ENCODE measurements at regions not wholly inside any gene's neighbourhood (a gene's known extent, or its start where the extent isn't known, plus 50 kb on each side); places are given as distances from the start of the nearest gene placed in this dataset.

DNA sequence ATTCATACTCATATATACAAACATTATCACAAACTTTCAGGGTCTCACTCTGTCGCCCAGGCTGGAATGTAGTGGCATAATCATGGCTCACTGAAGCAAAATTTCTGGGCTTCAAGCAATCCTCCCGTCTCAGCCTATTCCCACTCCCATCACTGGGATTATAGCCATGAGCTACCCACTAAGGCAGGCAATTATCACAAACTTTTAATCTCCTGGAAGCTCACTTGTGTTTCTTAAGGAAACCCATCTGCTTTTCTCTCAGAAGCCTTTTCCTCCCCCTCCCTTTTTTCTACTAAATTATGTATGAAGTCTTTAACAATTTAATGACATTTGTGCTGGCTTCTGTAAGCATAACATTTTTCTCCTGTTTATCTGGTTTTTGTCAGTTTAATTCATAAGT, 170.5 kb downstream of the AREG start:
- DNase-seq (ENCODE audit: low spot score): no peak

DNA sequence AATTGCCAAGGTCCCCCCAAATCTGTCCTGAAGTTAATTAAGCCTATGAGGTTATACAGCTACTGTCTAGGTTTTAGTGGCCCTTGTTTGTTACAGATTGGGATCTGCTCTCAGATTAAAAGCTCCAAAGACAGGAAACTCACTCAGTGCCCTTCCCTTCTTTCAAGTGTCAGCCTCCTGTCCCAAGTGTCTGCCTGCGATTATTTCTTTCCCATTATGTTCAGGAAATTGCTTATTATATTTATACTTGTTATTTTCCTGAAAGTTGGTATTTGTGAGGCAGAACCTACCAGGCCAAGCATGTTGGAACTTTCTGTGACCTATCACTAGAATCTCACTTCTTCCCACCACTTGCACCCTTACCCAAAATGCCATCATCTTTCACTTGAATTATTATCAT, 173.2 kb downstream of the AREG start:
- DNase-seq (ENCODE audit: low spot score): no peak

DNA sequence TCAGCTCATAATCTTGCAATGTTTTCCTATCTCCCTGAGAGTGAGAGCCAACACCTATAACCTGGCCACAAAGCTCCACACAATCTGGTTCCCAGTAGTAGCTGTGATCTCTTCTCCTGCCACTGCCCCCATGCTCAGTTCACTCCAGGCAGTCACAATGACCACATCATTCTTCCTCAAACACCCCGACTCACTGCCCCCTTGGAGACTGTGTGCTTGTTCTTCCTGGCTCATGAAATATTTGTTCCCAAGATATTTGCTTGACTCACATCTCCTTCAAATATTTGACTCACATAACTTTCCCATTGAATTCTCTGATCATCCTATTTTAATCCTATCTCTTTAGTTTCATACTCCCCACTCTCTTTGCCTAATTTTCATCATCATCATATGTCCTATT, 173.7 kb downstream of the AREG start:
- no peak for DNase-seq (ENCODE audit: low spot score)

DNA sequence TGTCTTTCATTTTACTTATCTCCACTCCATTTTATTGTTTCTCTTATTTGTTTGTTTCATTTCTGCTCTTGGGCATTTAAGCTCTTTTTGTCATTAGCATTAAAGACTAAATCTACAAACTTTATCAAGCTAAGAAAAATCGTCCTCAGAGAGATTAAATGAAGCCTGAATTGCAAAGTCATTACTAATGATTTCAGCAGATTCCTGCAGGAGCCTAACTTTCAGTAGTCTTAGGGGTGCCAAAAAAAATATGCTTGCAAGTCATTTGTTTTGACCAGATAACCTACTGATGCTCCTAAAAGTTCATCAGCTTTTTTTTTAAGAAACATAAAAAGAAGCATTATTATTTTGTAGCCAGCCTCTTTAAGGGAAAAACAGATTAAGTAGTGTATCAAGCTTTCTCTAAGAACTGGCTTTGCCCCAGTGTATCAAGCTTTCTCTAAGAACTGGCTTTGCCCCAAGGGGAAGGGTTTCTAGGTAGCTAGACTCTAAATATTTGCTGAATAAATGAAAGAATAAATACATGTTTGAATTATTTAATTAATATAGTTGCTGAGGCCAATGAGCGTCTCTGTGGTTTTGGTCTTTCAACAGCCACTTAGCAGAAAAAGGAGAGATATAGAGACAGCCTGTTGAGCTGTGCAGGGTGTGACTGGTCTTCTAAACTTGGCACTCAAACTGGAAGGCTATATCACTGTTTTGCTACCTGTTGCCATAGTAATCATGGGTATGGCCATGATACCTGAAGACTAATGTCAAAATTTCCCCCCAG, 174.2 kb downstream of the BTC start:
- no peak for DNase-seq (ENCODE audit: low spot score)

DNA sequence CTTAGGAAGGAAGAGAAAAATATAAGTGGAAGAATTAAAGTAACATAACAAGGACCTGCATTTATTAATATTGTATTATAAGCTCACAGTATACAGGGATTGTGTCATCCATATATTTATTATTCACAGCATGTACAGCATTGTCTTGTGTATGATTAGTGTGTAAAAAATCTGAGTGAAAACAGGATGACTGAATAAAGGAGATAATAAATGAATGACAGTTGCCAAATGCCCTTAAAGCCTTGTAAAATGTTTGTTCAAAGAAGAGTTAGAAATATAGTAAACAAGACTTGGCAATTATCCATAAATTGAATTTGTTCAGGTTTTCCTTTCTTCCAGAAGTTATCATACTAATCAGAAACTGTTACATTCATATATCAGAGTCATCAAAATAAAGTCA, 172.7 kb downstream of the BTC start:
- DNase-seq (ENCODE audit: low spot score): no peak

DNA sequence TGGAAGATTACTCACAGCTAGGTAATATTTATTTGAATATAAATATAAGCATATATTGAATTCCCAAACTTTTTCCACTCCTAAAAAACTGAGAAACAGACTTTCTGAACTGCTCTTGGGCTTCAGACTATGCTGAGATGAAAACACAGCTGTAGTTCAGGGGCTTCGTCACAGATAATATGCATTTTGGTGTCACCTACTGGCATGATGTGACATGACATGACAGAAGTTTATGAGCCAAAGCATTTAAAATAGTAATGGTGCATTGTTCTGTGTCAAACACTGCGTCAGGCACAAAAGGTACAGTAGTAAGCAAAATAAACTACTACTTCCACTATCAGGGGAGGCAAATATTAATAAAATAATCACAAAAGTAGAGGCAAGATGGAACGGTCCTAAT, 171.3 kb downstream of the BTC start:
- peak; percentile 14 for DNase-seq (ENCODE audit: low spot score)

DNA sequence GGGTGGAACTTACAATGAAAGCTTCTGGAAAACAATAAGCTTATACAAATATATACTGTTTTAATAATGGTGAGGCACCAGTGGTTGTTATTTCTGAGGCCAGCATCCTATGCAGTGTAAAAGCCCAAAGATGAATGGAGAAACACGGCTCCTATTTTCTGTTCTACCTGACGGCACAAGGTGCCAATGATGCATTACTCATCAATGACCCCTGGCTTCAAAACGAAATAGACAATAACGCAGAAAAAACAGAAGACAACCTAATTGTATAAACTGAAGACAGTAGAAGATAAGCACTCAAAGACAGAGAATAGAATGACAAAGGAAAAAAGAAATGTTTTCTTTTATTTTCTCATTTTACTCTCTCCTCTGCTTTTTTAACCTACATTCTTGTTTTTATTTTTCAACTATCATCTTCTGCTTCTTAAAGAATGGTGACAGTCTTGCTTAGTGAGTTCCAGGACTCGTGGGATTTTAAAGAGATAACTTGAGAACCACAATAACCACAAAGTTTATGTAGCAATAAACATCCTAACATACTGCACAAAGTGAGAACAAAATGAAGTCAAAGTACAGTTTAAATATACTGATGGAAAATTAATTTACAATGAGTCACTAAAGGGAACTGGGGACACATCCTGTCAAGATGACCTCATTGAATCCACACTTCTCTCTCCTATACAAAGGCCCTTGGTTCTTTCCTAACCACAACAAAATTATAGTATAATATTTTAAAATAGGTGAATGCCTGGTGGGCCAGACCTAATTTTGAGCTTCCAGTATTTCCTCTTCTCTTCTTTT, 169.8 kb downstream of the BTC start:
- DNase-seq (ENCODE audit: low spot score): no peak

DNA sequence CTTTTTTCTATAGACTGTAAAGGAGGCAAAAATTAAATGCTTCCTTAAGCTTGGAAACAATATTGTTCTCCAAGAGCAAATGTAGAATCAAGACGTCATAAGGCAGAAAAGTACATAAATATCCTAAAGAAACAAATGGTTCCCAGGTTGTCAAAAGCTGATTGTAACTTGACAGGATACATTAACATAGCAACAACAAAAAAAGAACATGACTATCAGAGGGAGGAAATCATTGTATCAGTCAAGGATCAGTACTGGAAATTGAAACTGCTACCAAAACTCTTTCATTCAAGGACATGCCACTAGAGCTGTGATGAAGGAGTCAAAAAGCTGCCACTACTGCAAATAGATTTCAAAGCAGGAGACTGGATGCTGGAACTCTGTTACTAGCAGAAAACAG, 168.3 kb downstream of the BTC start:
- no peak for DNase-seq (ENCODE audit: low spot score)

DNA sequence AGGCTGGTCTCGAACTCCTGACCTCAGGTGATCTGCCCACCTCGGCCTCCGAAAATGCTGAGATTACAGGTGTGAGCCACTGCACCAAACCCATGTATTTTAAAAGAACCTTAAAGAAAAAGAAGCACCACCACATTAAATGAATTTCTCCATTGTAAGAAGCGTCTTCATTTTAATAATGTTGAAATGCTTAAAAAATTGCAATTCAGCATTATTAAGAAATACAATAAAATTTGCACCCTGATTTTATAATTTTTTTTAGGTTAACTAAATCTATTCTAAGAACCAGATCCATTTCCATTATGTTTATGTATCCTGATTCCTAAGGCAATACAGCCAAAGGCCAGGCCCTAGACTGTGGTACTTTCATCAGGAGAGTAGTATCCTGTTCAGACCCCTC, 167.2 kb downstream of the BTC start:
- no peak for DNase-seq (ENCODE audit: low spot score)

DNA sequence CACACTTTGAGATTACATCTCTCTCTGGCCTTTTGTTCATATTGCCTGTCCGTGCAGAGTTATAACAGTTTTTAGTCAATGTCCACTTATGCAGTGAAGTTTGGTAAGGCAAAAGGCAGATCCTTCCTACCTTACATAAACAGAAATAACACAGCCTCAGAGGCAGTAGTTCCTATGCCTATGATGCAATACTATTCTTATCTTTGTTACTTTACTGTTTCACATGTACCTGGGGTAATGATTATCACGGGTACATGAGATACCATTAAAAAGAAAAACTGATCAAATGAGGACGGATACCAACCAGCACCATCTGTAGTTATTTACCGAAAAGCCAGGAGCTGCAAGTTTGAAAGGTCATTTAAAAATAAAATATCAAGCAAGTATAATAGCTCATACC, 166.8 kb downstream of the BTC start:
- no peak for DNase-seq (ENCODE audit: low spot score)

DNA sequence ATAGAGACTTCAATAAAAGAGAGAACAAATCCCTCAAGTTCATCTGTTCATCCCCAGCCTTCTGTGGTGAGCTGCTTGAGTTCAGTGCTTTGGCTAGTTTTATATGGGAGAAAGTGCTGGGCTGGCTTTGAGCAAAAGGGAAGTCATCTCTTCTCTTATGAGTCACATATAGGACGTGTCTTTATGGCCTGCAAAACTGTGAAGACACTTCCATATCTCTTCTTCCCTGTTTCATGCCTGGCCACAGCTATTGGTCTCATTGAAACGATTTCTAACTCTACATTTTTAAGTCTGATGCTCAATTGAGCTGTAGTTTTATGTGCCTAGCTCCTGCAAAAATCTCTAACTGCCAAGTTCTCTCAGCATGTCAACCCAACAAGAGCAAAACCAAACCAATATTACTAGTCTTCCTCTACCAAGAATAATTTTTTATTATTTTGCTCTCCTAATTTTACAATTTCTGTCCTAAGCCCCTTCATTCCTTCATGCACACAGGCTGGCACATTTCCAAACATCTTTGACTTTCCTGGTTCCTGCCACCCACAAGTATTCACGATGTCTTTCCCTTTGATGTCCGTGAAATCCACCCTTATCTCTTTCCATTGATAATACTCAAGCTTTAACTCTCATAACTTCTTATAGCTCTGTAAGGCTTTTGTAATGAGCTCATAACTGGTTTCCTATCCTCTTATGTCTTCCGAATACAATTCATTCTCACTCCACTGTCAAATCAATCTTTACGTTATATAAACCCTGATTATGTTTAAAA, 165.3 kb downstream of the BTC start:
- no peak for DNase-seq (ENCODE audit: low spot score)

DNA sequence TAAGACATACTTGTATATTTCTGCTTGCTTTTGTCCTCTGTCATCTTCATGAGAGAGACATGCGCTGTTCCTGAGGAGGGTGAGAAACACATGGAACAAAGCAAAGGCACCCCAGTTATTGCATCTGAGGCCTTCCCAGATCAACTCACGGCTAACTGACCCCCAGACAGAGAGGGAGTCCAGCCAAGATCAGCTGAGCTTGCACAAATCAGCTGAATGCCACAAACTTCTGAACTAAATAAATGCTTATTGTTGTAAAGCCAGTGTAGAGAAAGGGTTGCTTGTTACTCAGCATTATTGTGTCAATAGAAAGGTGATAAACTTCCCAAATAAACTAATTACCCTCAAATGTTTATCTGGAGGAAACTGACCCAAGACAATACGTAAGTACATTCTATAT, 163.8 kb downstream of the BTC start:
- DNase-seq (ENCODE audit: low spot score): no peak

DNA sequence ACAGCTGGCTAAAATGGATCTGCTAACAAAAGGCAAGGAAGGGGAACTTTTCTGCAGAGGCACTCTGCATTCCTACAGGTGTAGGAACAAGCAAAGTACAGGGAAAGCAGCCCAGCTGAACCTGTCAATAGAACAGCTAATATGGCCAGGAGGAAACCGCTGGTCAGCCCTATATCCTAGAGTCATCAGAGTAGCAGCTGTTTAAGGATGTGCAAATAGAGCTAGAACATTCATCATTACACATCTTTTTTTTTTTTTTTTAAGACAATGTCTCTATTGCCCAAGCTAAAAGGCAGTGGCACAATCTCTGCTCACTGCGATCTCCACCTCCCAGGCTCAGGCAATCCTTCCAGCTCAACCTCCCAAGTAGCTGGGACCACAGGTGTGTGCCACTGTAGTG, 163.0 kb downstream of the BTC start:
- DNase-seq (ENCODE audit: low spot score): no peak

DNA sequence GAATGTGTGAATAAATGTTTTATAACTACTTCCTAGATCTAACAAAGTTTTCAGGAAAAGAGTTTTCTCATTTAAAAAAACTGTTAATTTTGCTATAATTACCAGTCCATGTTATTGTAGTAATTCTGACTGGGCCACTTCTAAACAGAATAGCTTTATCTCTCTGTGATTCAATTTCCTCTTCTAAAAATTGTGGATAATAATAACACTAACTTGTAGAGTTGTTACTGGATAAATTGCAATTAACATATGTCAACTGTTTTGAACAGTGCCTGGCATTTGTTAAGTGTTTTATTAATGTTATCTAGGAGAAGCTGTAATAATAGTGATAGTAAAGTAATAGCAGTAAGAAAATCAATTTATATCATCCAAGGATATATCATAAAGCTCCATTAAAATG, 162.3 kb downstream of the BTC start:
- no peak for DNase-seq (ENCODE audit: low spot score)

DNA sequence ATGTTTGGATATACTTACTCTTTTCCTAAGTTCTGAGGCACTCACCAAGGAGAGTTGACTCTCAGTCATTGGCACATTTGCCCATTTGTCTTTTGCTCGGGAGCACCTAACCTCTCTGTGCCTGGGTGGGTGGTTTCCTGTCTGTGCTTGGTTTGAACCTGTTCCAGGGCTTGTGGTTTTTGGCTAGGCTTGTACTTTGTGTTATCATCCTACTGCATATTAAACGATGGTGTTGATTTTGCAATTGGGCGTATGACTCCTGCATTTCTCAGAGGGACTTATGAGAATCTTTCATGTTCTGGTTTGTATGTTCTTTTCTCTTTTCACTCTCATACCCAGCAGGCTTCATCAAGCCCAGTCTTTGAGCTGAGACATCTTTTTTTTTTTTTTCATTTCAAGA, 161.7 kb downstream of the BTC start:
- DNase-seq (ENCODE audit: low spot score): peak; percentile 2

DNA sequence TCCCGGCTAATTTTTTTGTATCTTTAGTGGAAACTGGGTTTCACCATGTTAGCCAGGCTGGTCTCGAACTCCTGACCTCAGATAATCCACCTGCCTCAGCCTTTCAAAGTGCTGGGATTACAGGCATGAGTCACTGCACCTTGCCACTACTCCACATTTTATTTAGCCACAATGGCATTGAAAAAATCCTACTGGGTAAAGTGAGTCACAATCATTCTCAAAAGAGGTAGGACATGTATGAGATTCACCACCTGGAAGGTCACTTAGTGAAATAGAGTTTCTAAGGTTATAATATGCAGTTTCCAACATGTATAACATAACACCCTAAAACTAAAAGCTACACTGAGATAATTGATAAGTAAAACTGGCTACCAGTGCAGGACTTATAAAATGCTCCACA, 159.2 kb downstream of the BTC start:
- DNase-seq (ENCODE audit: low spot score): no peak

DNA sequence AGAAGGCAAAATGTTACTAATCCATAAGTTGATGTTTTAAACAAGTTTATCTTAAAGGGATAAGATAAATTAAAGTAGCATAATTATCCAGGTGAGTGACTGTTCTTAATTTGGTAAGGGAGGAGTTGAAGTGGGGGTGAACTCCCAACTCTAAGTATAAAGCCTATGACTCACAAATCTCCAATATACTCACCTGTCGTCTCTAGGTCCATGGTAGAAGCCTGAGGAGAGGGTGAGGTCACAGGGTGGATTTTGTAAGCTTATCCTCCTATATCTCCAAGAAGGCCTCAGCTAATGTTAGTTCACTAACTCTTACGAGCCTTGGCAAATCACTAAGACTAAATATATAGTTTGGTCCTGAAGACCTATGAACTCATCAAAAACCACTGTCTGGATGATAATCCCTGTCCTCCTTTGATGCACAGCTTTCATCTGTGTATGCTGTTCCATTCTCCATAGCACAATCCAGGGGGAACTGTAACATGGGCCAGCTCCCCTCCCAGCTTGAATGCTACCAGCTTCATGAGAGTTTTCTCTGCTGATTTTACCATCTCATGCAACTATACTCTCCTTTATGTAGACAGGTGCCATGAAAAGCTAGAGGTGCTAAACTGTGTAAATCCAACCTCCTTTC, 158.7 kb downstream of the BTC start:
- no peak for DNase-seq (ENCODE audit: low spot score)

DNA sequence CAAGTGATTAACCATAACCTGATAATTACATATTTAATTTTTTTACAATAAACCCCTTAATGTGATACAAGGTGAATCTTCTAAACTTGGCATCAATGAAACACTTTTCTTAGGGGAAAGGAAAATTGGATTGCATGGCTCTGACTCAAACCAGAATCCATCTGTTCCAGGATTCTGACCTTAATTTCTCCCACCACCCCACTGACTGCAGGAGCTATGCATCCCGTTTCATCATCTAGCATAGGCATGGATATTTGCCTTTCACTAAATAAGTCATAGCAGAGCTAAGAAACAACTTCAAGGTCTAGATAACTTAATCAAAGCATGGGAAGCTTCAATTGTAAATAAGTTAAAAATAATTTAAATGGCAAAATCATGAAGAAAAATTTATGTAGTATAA, 156.3 kb downstream of the BTC start:
- no peak for DNase-seq (ENCODE audit: low spot score)

DNA sequence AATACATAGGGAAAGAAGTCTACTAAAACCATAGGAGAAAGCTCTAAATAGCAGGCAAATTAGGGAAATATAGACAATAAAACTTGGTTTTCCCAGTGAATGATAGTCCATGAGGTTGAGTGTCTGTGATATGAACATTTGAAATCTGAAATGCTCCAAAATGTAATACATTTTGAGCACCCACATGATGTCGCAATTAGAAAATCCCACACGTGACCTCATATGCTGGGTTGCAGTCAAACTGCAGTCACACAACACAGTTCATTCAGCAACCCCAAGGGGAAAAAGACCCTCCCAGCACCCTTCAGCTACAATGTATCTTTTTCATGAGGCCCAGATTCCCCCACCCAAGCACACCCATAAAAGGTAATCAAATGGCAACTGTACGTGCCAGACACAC, 155.6 kb downstream of the BTC start:
- no peak for DNase-seq (ENCODE audit: low spot score)

DNA sequence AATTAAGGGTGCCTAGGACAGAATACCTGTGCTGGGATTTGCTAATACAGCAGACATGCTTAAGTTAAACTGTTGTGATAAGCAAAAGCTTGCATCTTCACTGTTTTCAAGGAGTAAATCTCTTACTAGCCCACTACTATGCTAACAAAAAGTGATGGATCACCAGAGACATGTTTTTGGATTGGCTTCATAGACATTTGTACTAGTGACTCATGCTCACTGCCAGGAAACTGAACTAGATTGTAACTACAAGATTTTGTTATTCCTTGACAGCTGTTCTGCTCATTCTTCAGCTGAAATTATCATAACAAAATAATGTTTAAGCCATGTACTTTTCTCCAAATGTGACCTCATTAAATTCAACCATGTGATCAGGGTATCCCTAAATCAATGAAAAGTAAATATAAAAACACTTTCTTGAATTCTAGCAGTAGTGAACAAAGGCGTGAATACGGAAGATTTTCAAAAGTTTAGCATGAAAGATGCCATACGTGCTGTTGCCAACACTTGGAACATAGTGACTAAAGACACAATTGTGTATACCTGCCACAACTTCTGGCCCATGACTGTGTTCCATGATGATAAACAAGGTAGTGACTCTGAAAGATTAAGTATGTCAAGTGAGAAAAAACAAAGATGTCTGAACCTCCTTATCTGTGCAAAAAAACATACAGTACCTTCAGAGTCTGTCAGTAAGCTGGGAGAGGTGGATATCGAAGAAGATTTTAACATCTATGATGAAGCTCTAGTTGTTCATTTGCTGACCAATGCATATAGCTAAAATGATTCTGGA, 154.0 kb downstream of the BTC start:
- no peak for DNase-seq (ENCODE audit: low spot score)

DNA sequence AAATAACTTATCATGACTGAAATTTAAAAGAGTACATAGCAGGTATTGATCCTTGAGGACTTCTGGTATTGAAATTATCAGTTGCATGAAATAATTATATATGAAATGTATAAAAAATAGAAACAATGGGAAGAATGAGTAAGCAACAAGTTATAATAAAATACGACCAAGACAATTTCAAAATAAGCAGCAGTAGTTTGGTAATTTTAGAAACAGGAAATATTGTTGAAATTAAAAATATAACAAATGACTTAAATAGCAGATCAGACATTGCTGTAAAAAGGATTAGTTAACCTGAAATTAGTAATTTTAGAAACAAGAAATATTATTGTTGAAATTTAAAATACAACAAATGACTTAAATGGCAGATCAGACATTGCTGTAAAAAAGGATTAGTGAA, 152.3 kb downstream of the BTC start:
- DNase-seq (ENCODE audit: low spot score): no peak

DNA sequence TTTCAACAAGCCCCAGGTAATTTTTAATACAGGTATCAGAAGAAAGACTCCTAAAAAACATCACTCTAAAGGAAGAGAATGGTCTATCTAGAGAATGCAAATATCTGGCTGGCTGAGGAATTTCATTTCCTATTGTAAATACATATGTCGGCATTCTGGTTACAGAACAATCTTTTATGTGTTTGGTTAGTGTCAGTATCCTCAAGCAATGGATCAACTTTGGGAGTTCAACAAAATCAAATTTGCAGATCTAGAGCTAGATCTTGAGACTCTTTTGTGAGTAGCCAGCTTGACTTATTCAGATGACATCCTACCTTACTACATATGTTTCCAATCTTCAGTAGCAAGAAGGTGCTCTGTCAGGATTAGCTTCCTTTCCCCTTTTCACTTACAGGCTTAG, 145.1 kb downstream of the BTC start:
- DNase-seq (ENCODE audit: low spot score): no peak

All from activated CD4-positive, alpha-beta T cell treated with anti-CD3 and anti-CD28 coated beads, Interleukin-2, Interleukin-4, amounts not matched to agents 100 ng/mL and 50 ng/mL, durations not matched to agents 16 hours and 8 hours (primary cell).